NB4 (cell line): ENCODE measurements at regions not wholly inside any gene's neighbourhood (a gene's known extent, or its start where the extent isn't known, plus 50 kb on each side); places are given as distances from the start of the nearest gene placed in this dataset.

Source experiments
- MYC ChIP-seq: IDR thresholded peaks from 2 replicates; pipeline ENCODE4 v1.6.1; 2011; ENCODE audit warnings: low read depth, low read length
- POLR2A ChIP-seq: IDR thresholded peaks from 2 replicates; pipeline ENCODE4 v1.6.1; 2011; ENCODE audit warnings: mild to moderate bottlenecking; ENCODE audit not compliant: insufficient read length; ENCODE audit errors: extremely low read depth
- TF ChIP-seq, protein P1 (sequence below): IDR thresholded peaks from one replicate; pipeline ENCODE4 v1.5.1; 2012; ENCODE audit warnings: low read depth, low read length
- TF ChIP-seq, protein P2 (sequence below): IDR thresholded peaks from 2 replicates; pipeline ENCODE4 v1.6.1; 2011; ENCODE audit warnings: low read depth, low read length

DNA sequence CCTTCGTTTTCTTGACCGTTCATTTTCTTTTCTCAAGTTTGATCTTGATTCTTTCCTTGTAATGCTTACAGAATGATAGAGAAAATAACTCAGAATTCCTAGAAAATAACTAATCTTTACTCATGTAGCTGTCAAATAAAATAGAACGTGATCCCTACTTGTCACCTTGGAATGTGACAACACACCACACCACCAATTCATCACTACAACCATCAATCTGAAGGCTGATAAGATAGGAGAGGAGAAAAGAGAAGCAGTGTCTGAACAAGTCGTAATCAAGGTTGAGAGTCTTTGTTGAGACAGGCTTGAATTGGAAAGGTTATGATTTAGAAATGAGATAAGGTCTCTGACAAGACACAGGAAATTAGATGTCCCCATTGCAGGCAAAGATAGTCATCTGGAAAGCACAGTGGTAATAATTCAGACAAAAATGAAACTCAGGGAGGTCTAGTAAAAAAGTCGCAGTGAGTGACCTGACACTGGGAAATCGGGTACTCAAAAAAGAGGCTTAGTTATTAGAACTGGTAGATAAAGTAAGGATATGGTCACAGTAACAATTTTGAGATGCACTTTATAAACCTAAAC lies 456.2 kb downstream of the FAT4 start:
- TF ChIP-seq, protein P1, sequence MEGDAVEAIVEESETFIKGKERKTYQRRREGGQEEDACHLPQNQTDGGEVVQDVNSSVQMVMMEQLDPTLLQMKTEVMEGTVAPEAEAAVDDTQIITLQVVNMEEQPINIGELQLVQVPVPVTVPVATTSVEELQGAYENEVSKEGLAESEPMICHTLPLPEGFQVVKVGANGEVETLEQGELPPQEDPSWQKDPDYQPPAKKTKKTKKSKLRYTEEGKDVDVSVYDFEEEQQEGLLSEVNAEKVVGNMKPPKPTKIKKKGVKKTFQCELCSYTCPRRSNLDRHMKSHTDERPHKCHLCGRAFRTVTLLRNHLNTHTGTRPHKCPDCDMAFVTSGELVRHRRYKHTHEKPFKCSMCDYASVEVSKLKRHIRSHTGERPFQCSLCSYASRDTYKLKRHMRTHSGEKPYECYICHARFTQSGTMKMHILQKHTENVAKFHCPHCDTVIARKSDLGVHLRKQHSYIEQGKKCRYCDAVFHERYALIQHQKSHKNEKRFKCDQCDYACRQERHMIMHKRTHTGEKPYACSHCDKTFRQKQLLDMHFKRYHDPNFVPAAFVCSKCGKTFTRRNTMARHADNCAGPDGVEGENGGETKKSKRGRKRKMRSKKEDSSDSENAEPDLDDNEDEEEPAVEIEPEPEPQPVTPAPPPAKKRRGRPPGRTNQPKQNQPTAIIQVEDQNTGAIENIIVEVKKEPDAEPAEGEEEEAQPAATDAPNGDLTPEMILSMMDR: no peak
- TF ChIP-seq POLR2A: no peak
- TF ChIP-seq MYC: no peak
- TF ChIP-seq, protein P2, sequence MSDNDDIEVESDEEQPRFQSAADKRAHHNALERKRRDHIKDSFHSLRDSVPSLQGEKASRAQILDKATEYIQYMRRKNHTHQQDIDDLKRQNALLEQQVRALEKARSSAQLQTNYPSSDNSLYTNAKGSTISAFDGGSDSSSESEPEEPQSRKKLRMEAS: no peak
